GM21390 (cell line): ENCODE measurements at regions not wholly inside any gene's neighbourhood (a gene's known extent, or its start where the extent isn't known, plus 50 kb on each side); places are given as distances from the start of the nearest gene placed in this dataset.
"Not testable (repeated sequence)": the region's sequence is repeated elsewhere in the genome, so short reads cannot be mapped to it uniquely, and the experiment has no call there.

Source experiments
- ATAC-seq: cut with Tn5 transposase; IDR thresholded peaks from one replicate; pipeline ENCODE4 v1.9.1; 2021; ENCODE audit not compliant: unreplicated experiment

- not testable (repeated sequence) for ATAC-seq
Observed at GRCh38 chr9:91019871-91020270, 218.3 kb downstream of the SYK start.

GRCh38 chr9:91021656-91022055 is 220.0 kb downstream of the SYK start:
- not testable (repeated sequence) for ATAC-seq

- no peak for ATAC-seq
Observed at GRCh38 chr9:91023741-91024140, 222.1 kb downstream of the SYK start.

- no peak for ATAC-seq
Observed at GRCh38 chr9:91024841-91025240, 223.2 kb downstream of the SYK start.

- no peak for ATAC-seq
Observed at GRCh38 chr9:91025856-91026255, 224.2 kb downstream of the SYK start.

GRCh38 chr9:91026266-91026665 is 224.6 kb downstream of the SYK start:
- ATAC-seq, result no peak

GRCh38 chr9:91027005-91027404 is 225.4 kb downstream of the SYK start:
- no peak for ATAC-seq

- ATAC-seq, result no peak
Observed at GRCh38 chr9:91028166-91028827, 226.7 kb downstream of the SYK start.

- no peak for ATAC-seq
Observed at GRCh38 chr9:91029650-91030361, 228.2 kb downstream of the SYK start.

- no peak for ATAC-seq
Observed at GRCh38 chr9:91032121-91032531, 230.5 kb downstream of the SYK start.

GRCh38 chr9:91033270-91033669 is 231.7 kb downstream of the SYK start:
- ATAC-seq, result no peak

GRCh38 chr9:91033797-91034196 is 232.2 kb downstream of the SYK start:
- no peak for ATAC-seq

GRCh38 chr9:91034521-91034920 is 232.9 kb downstream of the SYK start:
- ATAC-seq, result no peak

GRCh38 chr9:91034976-91035824 is 233.6 kb downstream of the SYK start:
- no peak for ATAC-seq

- no peak for ATAC-seq
Observed at GRCh38 chr9:91035825-91036208, 234.2 kb downstream of the SYK start.

GRCh38 chr9:91036356-91036755 is 234.7 kb downstream of the SYK start:
- ATAC-seq, result no peak

GRCh38 chr9:91036826-91037510 is 235.3 kb downstream of the SYK start:
- no peak for ATAC-seq

- no peak for ATAC-seq
Observed at GRCh38 chr9:91037511-91038482, 236.2 kb downstream of the SYK start.

GRCh38 chr9:91038483-91039124 is 237.0 kb downstream of the SYK start:
- no peak for ATAC-seq
